Effector memory CD8-positive, alpha-beta T cell (primary cell): ENCODE measurements at regions not wholly inside any gene's neighbourhood (a gene's known extent, or its start where the extent isn't known, plus 50 kb on each side); places are given as distances from the start of the nearest gene placed in this dataset.

Experiments used
- ATAC-seq: fragments of 150-1000 bp; cut with Tn5 transposase; replicated peaks from 2 replicates; pipeline ENCODE4 v1.10.0; 2021; ENCODE audit warnings: mild to moderate bottlenecking, moderate library complexity
- DNase-seq, 3 experiments: peaks; one replicate each; pipeline ENCODE4 v3.0.0; 2021
- H3K27ac Mint-ChIP-seq, 2 donors: one replicate each; pipeline ENCODE4 v1.8.0; 2022; ENCODE audit warnings: mild to moderate bottlenecking in 2 of 2, mixed read lengths in 2 of 2, moderate library complexity in 2 of 2
- H3K27me3 Mint-ChIP-seq, 2 donors: one replicate each; pipeline ENCODE4 v1.8.0; 2022; ENCODE audit warnings: mixed read lengths in 2 of 2
- H3K36me3 Mint-ChIP-seq: one replicate; pipeline ENCODE4 v1.8.0; 2022; ENCODE audit warnings: mild to moderate bottlenecking, moderate library complexity, mixed read lengths; ENCODE audit not compliant: insufficient read depth
- H3K4me1 Mint-ChIP-seq, 2 donors: one replicate each; pipeline ENCODE4 v1.8.0; 2022; ENCODE audit warnings: low read depth in 2 of 2, mixed read lengths in 2 of 2
- H3K4me3 Mint-ChIP-seq, 2 donors: one replicate each; pipeline ENCODE4 v1.8.0; 2022; ENCODE audit warnings: mild to moderate bottlenecking in 2 of 2, mixed read lengths in 2 of 2, moderate library complexity in 2 of 2
- H3K9me3 Mint-ChIP-seq, 2 donors: one replicate each; pipeline ENCODE4 v1.8.0; 2022; ENCODE audit warnings: mixed read lengths in 2 of 2

- Mint-ChIP-seq H3K27me3 (no peaks in the 10 kb centered on the region), H3K36me3 (no peaks in the 10 kb centered on the region), H3K9me3 (peaks cover 4 to 25% of the 10 kb centered on the region in 2 donors), H3K4me3 (no peak overlapping the region), H3K27ac (no peak overlapping the region), H3K4me1 (no peaks in the 10 kb centered on the region)
- no peak for ATAC-seq
- DNase-seq, result no peak
Measured at GRCh38 chr12:126051611-126052107, 986.4 kb downstream of the AACS start.

GRCh38 chr12:126055521-126055920 is 990.3 kb downstream of the AACS start:
- Mint-ChIP-seq H3K4me1 (no peaks in the 10 kb centered on the region), H3K27ac (no peak overlapping the region), H3K27me3 (no peaks in the 10 kb centered on the region), H3K36me3 (no peaks in the 10 kb centered on the region), H3K9me3 (peaks cover 1 to 8% of the 10 kb centered on the region in 2 donors), H3K4me3 (no peak overlapping the region)
- no peak for ATAC-seq
- no peak for DNase-seq

GRCh38 chr12:126061777-126062176 is 996.5 kb downstream of the AACS start:
- H3K27ac Mint-ChIP-seq, result no peak overlapping the region
- no peaks in the 10 kb centered on the region for H3K9me3 Mint-ChIP-seq
- ATAC-seq, result no peak
- no peak overlapping the region for H3K4me3 Mint-ChIP-seq
- H3K4me1 Mint-ChIP-seq, result no peaks in the 10 kb centered on the region
- H3K27me3 Mint-ChIP-seq, result no peaks in the 10 kb centered on the region
- no peak for DNase-seq
- H3K36me3 Mint-ChIP-seq, result no peaks in the 10 kb centered on the region

GRCh38 chr12:126064028-126064427 is 998.8 kb downstream of the AACS start:
- Mint-ChIP-seq H3K36me3 (no peaks in the 10 kb centered on the region), H3K27ac (no peak overlapping the region), H3K27me3 (no peaks in the 10 kb centered on the region), H3K4me3 (no peak overlapping the region), H3K9me3 (no peaks in the 10 kb centered on the region), H3K4me1 (no peaks in the 10 kb centered on the region)
- DNase-seq (no peak), ATAC-seq (no peak)

- Mint-ChIP-seq H3K4me1 (no peaks in the 10 kb centered on the region), H3K9me3 (peaks cover 3 to 7% of the 10 kb centered on the region in 2 donors), H3K4me3 (no peak overlapping the region), H3K27ac (no peak overlapping the region), H3K27me3 (no peaks in the 10 kb centered on the region), H3K36me3 (no peaks in the 10 kb centered on the region)
- ATAC-seq (no peak), DNase-seq (no peak)
Measured at GRCh38 chr12:126067626-126068329, 1002.5 kb downstream of the AACS start.

- DNase-seq (peak; percentile 4 to 11 (median 10)), ATAC-seq (no peak)
- Mint-ChIP-seq H3K36me3 (no peaks in the 10 kb centered on the region), H3K27me3 (peaks cover 0 to 5% of the 10 kb centered on the region in 2 donors), H3K9me3 (peaks cover 6 to 7% of the 10 kb centered on the region in 2 donors), H3K27ac (no peak overlapping the region), H3K4me3 (no peak overlapping the region), H3K4me1 (no peaks in the 10 kb centered on the region)
Measured at GRCh38 chr12:126069549-126070165, 1004.4 kb downstream of the AACS start.

GRCh38 chr12:126076515-126076914 is 1011.3 kb downstream of the AACS start:
- no peak overlapping the region for H3K27ac Mint-ChIP-seq
- H3K9me3 Mint-ChIP-seq, result peaks cover 3 to 8% of the 10 kb centered on the region in 2 donors
- no peak for DNase-seq
- H3K4me3 Mint-ChIP-seq, result no peak overlapping the region
- H3K27me3 Mint-ChIP-seq, result peaks cover 0 to 11% of the 10 kb centered on the region in 2 donors
- no peaks in the 10 kb centered on the region for H3K36me3 Mint-ChIP-seq
- no peaks in the 10 kb centered on the region for H3K4me1 Mint-ChIP-seq
- ATAC-seq, result no peak

GRCh38 chr12:126083926-126084325 is 1018.7 kb downstream of the AACS start:
- ATAC-seq, result no peak

GRCh38 chr12:126084480-126084879 is 1019.2 kb downstream of the AACS start:
- peaks cover 0 to 2% of the 10 kb centered on the region in 2 donors for H3K9me3 Mint-ChIP-seq
- H3K4me1 Mint-ChIP-seq, result no peaks in the 10 kb centered on the region
- H3K27ac Mint-ChIP-seq, result no peak overlapping the region
- H3K4me3 Mint-ChIP-seq, result no peak overlapping the region
- peaks cover 4% of the 10 kb centered on the region for H3K36me3 Mint-ChIP-seq
- ATAC-seq, result no peak
- no peak for DNase-seq
- H3K27me3 Mint-ChIP-seq, result no peaks in the 10 kb centered on the region

More at GRCh38 chr12:126083926-126084325, 1018.7 kb downstream of the AACS start:
- Mint-ChIP-seq H3K9me3 (peaks cover 1 to 2% of the 10 kb centered on the region in 2 donors), H3K4me3 (no peak overlapping the region), H3K27ac (no peak overlapping the region), H3K36me3 (peaks cover 4% of the 10 kb centered on the region), H3K4me1 (no peaks in the 10 kb centered on the region), H3K27me3 (no peaks in the 10 kb centered on the region)
- no peak for DNase-seq

- Mint-ChIP-seq H3K36me3 (peaks cover 4% of the 10 kb centered on the region), H3K27me3 (no peaks in the 10 kb centered on the region), H3K4me3 (no peak overlapping the region), H3K9me3 (peaks cover 0 to 2% of the 10 kb centered on the region in 2 donors), H3K27ac (no peak overlapping the region), H3K4me1 (no peaks in the 10 kb centered on the region)
- DNase-seq, result no peak
- ATAC-seq, result no peak
Measured at GRCh38 chr12:126086242-126086641, 1021.0 kb downstream of the AACS start.

GRCh38 chr12:126087692-126088091 is 1022.5 kb downstream of the AACS start:
- Mint-ChIP-seq H3K9me3 (peaks cover 4 to 8% of the 10 kb centered on the region in 2 donors), H3K27me3 (no peaks in the 10 kb centered on the region), H3K27ac (no peak overlapping the region), H3K4me3 (no peak overlapping the region), H3K36me3 (peaks cover 4% of the 10 kb centered on the region), H3K4me1 (no peaks in the 10 kb centered on the region)
- ATAC-seq (no peak), DNase-seq (no peak)

GRCh38 chr12:126093908-126094307 is 1028.7 kb downstream of the AACS start:
- DNase-seq, result no peak
- ATAC-seq, result no peak
- H3K4me3 Mint-ChIP-seq, result no peak overlapping the region
- H3K4me1 Mint-ChIP-seq, result no peaks in the 10 kb centered on the region
- no peak overlapping the region for H3K27ac Mint-ChIP-seq
- no peaks in the 10 kb centered on the region for H3K27me3 Mint-ChIP-seq
- peaks cover 2 to 8% of the 10 kb centered on the region in 2 donors for H3K9me3 Mint-ChIP-seq
- H3K36me3 Mint-ChIP-seq, result no peaks in the 10 kb centered on the region

- no peak overlapping the region for H3K4me3 Mint-ChIP-seq
- no peaks in the 10 kb centered on the region for H3K36me3 Mint-ChIP-seq
- no peak overlapping the region for H3K27ac Mint-ChIP-seq
- H3K4me1 Mint-ChIP-seq, result no peaks in the 10 kb centered on the region
- peaks cover 4 to 8% of the 10 kb centered on the region in 2 donors for H3K9me3 Mint-ChIP-seq
- no peak for ATAC-seq
- no peaks in the 10 kb centered on the region for H3K27me3 Mint-ChIP-seq
- no peak for DNase-seq
Measured at GRCh38 chr12:126095748-126096510, 1030.7 kb downstream of the AACS start.
